Keratinocyte (primary cell): ENCODE measurements at regions not wholly inside any gene's neighbourhood (a gene's known extent, or its start where the extent isn't known, plus 50 kb on each side); places are given as distances from the start of the nearest gene placed in this dataset.

Experiments used
- DNase-seq: peaks from one replicate; pipeline ENCODE4 v3.0.0-alpha.2; 2011; ENCODE audit warnings: low read depth, missing footprints, low spot score
- FAIRE-seq: peaks from 2 replicates; lab custom pipeline; 2011; peaks lifted over from hg19 to GRCh38; lab: Jason Lieb, UNC
- H2AFZ ChIP-seq: 2 replicates; pipeline ENCODE4 v1.6.0; 2012; ENCODE audit warnings: low read length, control low read depth, inconsistent platforms; ENCODE audit not compliant: control insufficient read depth
- H3K27ac ChIP-seq: 2 replicates; pipeline ENCODE4 v1.5.1; 2011; ENCODE audit warnings: low read length; ENCODE audit not compliant: control insufficient read depth, insufficient read depth
- H3K27me3 ChIP-seq: 3 replicates; pipeline ENCODE4 v1.6.0; 2011; ENCODE audit warnings: low read length; ENCODE audit not compliant: control insufficient read depth, insufficient read depth; ENCODE audit errors: extremely low read depth
- H3K36me3 ChIP-seq, 2 experiments: 2 replicates in 1 of 2; 3 replicates in 1 of 2; pipeline ENCODE4 v1.5.1; 2011; ENCODE audit warnings: low read length in 2 of 2, mild to moderate bottlenecking in 1 of 2; ENCODE audit not compliant: control insufficient read depth in 2 of 2, insufficient read depth in 2 of 2; ENCODE audit errors: extremely low read depth in 1 of 2
- H3K4me1 ChIP-seq: 3 replicates; pipeline ENCODE4 v1.5.1; 2011; ENCODE audit warnings: low read length; ENCODE audit not compliant: control insufficient read depth, insufficient read depth; ENCODE audit errors: extremely low read depth
- H3K4me2 ChIP-seq: 3 replicates; pipeline ENCODE4 v1.6.0; 2011; ENCODE audit warnings: low read depth, low read length; ENCODE audit not compliant: control insufficient read depth, insufficient read depth; ENCODE audit errors: extremely low read depth
- H3K4me3 ChIP-seq, 3 experiments: fragments of 200-600 bp in 1 of 3; sonication (generic) in 1 of 3; 2 replicates in 2 of 3; 3 replicates in 1 of 3; pipeline ENCODE4 v1.5.1; 2011 to 2016; ENCODE audit warnings: low read length in 3 of 3, mild to moderate bottlenecking in 3 of 3, control low read depth in 2 of 3, inconsistent platforms in 1 of 3, low read depth in 1 of 3, mixed read lengths in 1 of 3, mixed run types in 1 of 3, moderate library complexity in 1 of 3; ENCODE audit not compliant: control insufficient read depth in 2 of 3, insufficient read depth in 2 of 3; ENCODE audit errors: extremely low read depth in 1 of 3
- H3K79me2 ChIP-seq: 2 replicates; pipeline ENCODE4 v1.6.0; 2012; ENCODE audit warnings: low read length; ENCODE audit not compliant: control insufficient read depth, insufficient read depth
- H3K9ac ChIP-seq: 3 replicates; pipeline ENCODE4 v1.6.0; 2011; ENCODE audit warnings: low read length; ENCODE audit not compliant: control insufficient read depth, insufficient read depth; ENCODE audit errors: extremely low read depth
- H3K9me1 ChIP-seq: 3 replicates; pipeline ENCODE4 v1.6.0; 2011; ENCODE audit warnings: low read length; ENCODE audit not compliant: control insufficient read depth, insufficient read depth; ENCODE audit errors: extremely low read depth
- H3K9me3 ChIP-seq: 2 replicates; pipeline ENCODE4 v1.5.1; 2012; ENCODE audit warnings: low read depth, low read length; ENCODE audit not compliant: control insufficient read depth
- H4K20me1 ChIP-seq: 3 replicates; pipeline ENCODE4 v1.6.0; 2011; ENCODE audit warnings: low read length; ENCODE audit not compliant: control insufficient read depth, insufficient read depth; ENCODE audit errors: extremely low read depth
- CTCF ChIP-seq, 3 experiments: IDR thresholded peaks in 1 of 3; conservative IDR thresholded peaks in 1 of 3; optimal IDR thresholded peaks in 1 of 3; 2 replicates in 2 of 3; 3 replicates in 1 of 3; pipeline versions ENCODE3 to v1.5.1; 2011; ENCODE audit warnings: low read length in 3 of 3, mild to moderate bottlenecking in 3 of 3, moderate library complexity in 2 of 3, control low read depth in 1 of 3, inconsistent platforms in 1 of 3; ENCODE audit not compliant: insufficient read depth in 2 of 3; ENCODE audit errors: extremely low read depth in 1 of 3
- EZH2 ChIP-seq: IDR thresholded peaks from one replicate; pipeline ENCODE4 v1.6.1; 2012; ENCODE audit warnings: inconsistent platforms, mild to moderate bottlenecking, low read length, moderate library complexity
- dilution Hi-C: fragments of 300-500 bp; cut with MboI; formaldehyde crosslinking; loops from one replicate; pipeline ENCODE4 v1.7.0; 2020; ENCODE audit warnings: low sequenced_read_pairs; ENCODE audit not compliant: extremely low pct_ligation_motif_present

GRCh38 chr10:131503992-131504391 is 192.5 kb upstream of the TCERG1L start:
- dilution Hi-C loops = no loop called here
- Histone ChIP-seq H3K9me1 (no peaks in the 10 kb centered on the region), H3K4me3 (no peak overlapping the region), H4K20me1 (no peaks in the 10 kb centered on the region), H3K36me3 (no peaks in the 10 kb centered on the region), H3K9me3 (peaks cover 9% of the 10 kb centered on the region), H3K4me1 (no peaks in the 10 kb centered on the region), H3K27ac (no peak overlapping the region), H3K9ac (no peak overlapping the region), H3K4me2 (no peak overlapping the region), H2AFZ (no peak overlapping the region), H3K27me3 (no peaks in the 10 kb centered on the region), H3K79me2 (no peaks in the 10 kb centered on the region)
- DNase-seq (no peak), FAIRE-seq (no peak)
- no peak for TF ChIP-seq CTCF (optimal IDR thresholded peaks at IDR 0.05 in 1 of 3, IDR thresholded peaks at IDR 0.05 in 1 of 3, conservative IDR thresholded peaks at IDR 0.05 in 1 of 3; ENCODE audit: extremely low read depth in 1 of 3, insufficient read depth in 2 of 3, low read length in 3 of 3)
- TF ChIP-seq EZH2 = no peak

GRCh38 chr10:131511391-131511790 is 199.9 kb upstream of the TCERG1L start:
- FAIRE-seq = no peak
- dilution Hi-C loops = no loop called here
- H3K9me3 ChIP-seq = peaks cover 8% of the 10 kb centered on the region

More at GRCh38 chr10:131511391-131511790, 199.9 kb upstream of the TCERG1L start:
- Histone ChIP-seq H2AFZ (no peak overlapping the region), H3K36me3 (no peaks in the 10 kb centered on the region), H3K4me2 (no peak overlapping the region), H3K27me3 (no peaks in the 10 kb centered on the region), H3K9ac (no peak overlapping the region), H3K9me1 (no peaks in the 10 kb centered on the region), H4K20me1 (no peaks in the 10 kb centered on the region), H3K27ac (no peak overlapping the region), H3K4me1 (no peaks in the 10 kb centered on the region), H3K4me3 (no peak overlapping the region), H3K79me2 (no peaks in the 10 kb centered on the region)
- no peak for DNase-seq
- TF ChIP-seq CTCF (optimal IDR thresholded peaks at IDR 0.05 in 1 of 3, IDR thresholded peaks at IDR 0.05 in 1 of 3, conservative IDR thresholded peaks at IDR 0.05 in 1 of 3; ENCODE audit: extremely low read depth in 1 of 3, insufficient read depth in 2 of 3, low read length in 3 of 3) = no peak
- TF ChIP-seq EZH2 = no peak
